ENCODE measurements at regions not wholly inside any gene's neighbourhood (a gene's known extent, or its start where the extent isn't known, plus 50 kb on each side); places are given as distances from the start of the nearest gene placed in this dataset.

GRCh38 chr5:88474574-88474973, 205.9 kb upstream of the TMEM161B start:
- TF ChIP-seq CTCF (conservative IDR thresholded peaks at IDR 0.05) (no peak), ZFX (IDR thresholded peaks at IDR 0.05) (no peak)
